22Rv1 (cell line): ENCODE measurements at regions not wholly inside any gene's neighbourhood (a gene's known extent, or its start where the extent isn't known, plus 50 kb on each side); places are given as distances from the start of the nearest gene placed in this dataset.

Experiments
- H3K27ac ChIP-seq: fragments of 450-650 bp; 2 replicates; pipeline ENCODE4 v1.5.1; 2017
- ZFX ChIP-seq: fragments of 450-650 bp; IDR thresholded peaks from 2 replicates; pipeline ENCODE4 v1.6.1; 2017; ENCODE audit warnings: antibody characterized with exemption, borderline replicate concordance
- TF ChIP-seq, protein P1 (sequence below): fragments of 450-650 bp; IDR thresholded peaks from 2 replicates; pipeline ENCODE4 v1.5.1; 2017; ENCODE audit warnings: mild to moderate bottlenecking

DNA sequence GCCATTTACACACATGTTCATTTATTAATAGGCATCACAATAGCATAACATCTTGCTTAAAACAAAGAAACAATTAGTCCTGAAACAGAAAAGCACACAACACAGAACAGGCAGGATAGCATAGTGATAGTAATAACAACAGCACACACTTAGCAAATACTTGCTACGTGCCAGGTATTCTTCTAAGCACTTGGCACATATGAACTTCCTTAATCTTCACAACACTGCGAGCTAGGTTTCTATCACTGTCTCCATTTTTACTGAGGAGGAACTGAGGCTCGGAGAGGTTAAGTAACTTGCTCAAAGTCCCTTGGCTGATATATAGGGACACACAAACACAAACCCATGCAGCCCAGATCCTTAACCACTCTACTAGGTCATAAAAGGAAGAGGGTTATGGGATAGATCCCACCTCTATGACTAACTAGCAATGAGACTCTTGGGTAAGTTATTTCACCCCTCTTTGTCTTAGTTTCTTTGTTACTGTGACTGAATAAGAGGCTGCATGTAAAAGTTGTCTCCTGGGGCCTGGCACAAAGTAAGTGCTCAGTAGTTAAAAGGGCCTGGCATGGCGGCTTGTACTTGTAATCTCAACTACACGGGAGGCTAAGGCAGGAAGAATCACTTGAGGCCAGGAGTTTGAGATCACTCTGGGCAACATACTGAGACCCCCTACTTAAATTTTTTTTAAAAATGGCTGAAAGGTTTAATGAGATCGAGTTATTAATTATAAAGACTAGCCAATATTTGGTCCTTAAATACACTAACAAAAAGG is 181.0 kb upstream of the RHOBTB1 start:
- TF ChIP-seq, protein P1, sequence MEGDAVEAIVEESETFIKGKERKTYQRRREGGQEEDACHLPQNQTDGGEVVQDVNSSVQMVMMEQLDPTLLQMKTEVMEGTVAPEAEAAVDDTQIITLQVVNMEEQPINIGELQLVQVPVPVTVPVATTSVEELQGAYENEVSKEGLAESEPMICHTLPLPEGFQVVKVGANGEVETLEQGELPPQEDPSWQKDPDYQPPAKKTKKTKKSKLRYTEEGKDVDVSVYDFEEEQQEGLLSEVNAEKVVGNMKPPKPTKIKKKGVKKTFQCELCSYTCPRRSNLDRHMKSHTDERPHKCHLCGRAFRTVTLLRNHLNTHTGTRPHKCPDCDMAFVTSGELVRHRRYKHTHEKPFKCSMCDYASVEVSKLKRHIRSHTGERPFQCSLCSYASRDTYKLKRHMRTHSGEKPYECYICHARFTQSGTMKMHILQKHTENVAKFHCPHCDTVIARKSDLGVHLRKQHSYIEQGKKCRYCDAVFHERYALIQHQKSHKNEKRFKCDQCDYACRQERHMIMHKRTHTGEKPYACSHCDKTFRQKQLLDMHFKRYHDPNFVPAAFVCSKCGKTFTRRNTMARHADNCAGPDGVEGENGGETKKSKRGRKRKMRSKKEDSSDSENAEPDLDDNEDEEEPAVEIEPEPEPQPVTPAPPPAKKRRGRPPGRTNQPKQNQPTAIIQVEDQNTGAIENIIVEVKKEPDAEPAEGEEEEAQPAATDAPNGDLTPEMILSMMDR: no peak
- TF ChIP-seq ZFX: no peak
- no peak overlapping the region for H3K27ac ChIP-seq

DNA sequence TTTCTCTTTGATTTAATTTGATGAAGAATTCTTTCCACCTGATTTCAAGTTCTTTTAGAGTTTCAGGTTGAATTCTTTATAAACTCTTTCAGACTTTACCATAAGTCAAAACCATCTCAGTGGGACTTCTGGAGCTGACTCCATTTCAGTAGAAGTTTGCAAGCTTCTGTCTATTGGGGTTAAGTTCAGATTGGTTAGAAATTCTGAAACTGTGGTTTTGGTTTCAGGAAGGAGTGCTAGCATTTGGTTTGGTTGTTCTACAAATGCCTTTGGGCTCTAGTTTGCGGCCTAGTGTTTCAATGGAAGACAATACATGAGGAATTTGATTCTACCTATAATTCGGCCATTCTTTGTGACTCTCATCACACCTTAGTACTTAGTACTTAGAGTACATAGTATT is 176.8 kb upstream of the RHOBTB1 start:
- TF ChIP-seq ZFX: no peak
- TF ChIP-seq, protein P1: no peak
- H3K27ac ChIP-seq: no peak overlapping the region

DNA sequence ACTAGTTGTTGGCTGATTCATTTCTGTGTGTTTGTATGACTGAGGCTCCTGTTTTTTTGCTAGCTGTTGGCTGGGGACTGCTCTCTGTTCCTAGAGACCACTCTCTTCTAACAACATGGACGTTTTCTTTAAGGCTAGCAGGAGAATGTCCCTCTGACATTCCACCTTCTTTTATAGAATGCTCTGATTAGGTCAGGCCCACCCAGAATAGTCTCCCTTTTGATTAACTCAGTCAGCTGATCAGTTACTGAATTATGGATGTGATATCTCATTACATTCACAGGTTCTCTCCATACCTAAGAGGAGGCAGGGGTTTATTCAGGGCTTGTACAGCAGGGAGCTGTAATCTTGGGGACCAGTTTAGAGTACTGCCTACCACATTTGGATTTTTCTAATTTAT is 175.6 kb upstream of the RHOBTB1 start:
- H3K27ac ChIP-seq: no peak overlapping the region
- TF ChIP-seq, protein P1: no peak
- no peak for TF ChIP-seq ZFX

DNA sequence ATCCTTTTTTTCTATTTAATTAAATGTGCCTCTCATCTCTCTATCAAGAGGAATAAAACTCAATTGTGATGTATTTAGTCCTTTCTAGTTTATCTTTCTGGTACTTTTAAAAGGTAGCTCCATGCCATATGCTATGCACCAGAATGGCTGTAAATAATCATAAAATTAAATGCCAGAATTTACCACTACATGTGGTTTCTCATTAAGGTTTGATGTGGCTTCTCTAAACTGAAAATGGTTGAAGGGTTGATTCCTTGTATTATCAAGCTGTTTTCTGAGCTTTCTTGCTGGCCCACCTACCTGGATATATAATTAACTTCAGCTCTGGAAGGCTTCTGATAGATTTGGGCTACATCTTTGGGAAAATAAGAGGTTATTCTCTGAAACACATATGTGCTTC is 171.9 kb upstream of the RHOBTB1 start:
- TF ChIP-seq, protein P1: no peak
- TF ChIP-seq ZFX: no peak
- no peak overlapping the region for H3K27ac ChIP-seq

DNA sequence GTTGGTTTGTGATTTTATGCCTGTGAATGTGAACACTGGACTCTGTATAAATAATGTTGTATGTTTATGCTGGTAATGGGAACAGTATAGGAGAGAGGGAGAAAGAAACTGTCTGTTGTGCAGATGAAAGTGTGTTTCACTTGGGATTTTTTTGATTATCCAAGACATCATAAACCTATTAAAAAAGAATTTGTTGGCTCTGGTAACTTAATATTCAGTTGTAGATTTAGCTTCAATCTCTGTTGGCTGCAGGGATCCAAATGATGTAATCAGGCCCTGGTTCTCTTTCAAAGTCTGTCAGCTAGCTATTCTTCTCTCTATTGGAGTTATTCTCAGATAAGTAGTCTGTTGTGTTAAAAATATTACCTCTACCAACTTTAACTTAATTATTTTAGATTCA is 168.8 kb upstream of the RHOBTB1 start:
- TF ChIP-seq, protein P1: no peak
- no peak for TF ChIP-seq ZFX

DNA sequence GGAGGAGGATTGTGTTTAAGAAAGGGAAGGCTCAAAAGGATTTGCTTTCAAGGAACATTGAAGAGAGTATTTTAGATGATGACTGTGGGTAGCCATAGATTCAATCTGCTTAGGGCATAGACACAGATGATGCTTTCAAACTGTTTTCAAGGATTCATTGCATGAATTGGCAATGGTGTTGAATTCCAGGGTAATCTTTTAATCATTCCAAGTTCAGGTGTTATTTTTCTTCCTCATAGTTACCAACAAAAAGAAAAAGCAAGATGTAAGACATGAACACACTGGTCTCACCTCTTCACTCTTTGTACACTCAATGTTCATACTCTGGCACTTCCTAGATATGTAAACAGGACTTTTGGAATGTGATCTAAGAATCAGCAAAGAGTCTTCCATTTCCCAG is 167.0 kb upstream of the RHOBTB1 start:
- H3K27ac ChIP-seq: no peak overlapping the region
- TF ChIP-seq ZFX: no peak
- TF ChIP-seq, protein P1: no peak

More for the DNA sequence above, 168.8 kb upstream of the RHOBTB1 start:
- no peak overlapping the region for H3K27ac ChIP-seq

DNA sequence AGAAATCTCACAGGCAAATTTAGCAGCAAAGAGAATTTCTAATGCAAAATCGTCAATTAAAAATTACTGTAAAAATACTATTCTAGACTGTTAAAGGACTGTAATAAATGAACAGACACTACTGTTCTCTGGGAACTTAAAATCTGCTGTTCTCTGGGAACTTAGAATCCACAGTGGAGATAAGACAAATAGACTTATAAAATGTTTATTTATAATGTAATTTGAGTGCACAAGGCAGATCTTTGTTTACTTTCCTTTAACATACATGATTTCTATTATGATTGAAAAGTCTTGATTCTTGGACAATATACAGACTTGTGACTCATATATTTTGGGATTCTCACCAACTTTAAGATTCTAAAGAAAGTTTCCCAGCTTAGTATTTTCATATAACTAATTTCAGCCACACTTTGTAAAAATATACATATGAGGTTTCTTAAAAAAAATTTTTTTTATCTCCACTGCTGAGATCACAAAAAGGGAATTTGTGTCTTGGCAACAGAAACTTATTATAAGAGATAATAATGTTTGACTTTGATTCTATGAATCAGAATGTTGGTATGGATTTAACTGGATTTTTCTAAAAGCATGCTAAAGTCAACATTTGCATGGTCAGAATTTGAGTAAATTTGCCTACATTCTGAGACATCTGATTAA is 166.3 kb upstream of the RHOBTB1 start:
- no peak for TF ChIP-seq ZFX
- TF ChIP-seq, protein P1: no peak
- H3K27ac ChIP-seq: no peak overlapping the region
